CD4-positive, CD25-positive, alpha-beta regulatory T cell (primary cell): ENCODE measurements at regions not wholly inside any gene's neighbourhood (a gene's known extent, or its start where the extent isn't known, plus 50 kb on each side); places are given as distances from the start of the nearest gene placed in this dataset.

Source experiments
- ATAC-seq, 2 donors: fragments of 150-1000 bp; cut with Tn5 transposase; one replicate each; pipeline ENCODE4 v1.10.0; 2021; ENCODE audit warnings: low read depth in 2 of 2, moderate number of reproducible peaks in 2 of 2, moderate library complexity in 1 of 2
- DNase-seq, 3 donors: peaks; one replicate each; pipeline versions ENCODE4 v3.0.0 to v3.0.0-alpha.2; 2012 to 2022; ENCODE audit warnings: mixed read lengths in 1 of 3
- H3K27ac ChIP-seq: one replicate; pipeline ENCODE4 v1.7.0; 2013; ENCODE audit warnings: mild to moderate bottlenecking, low read length; ENCODE audit not compliant: insufficient read depth, poor library complexity, severe bottlenecking
- H3K27me3 ChIP-seq: one replicate; pipeline ENCODE4 v1.7.0; 2013; ENCODE audit warnings: low read length; ENCODE audit not compliant: control insufficient read depth, insufficient read depth
- H3K36me3 ChIP-seq: one replicate; pipeline ENCODE4 v1.7.0; 2013; ENCODE audit warnings: mild to moderate bottlenecking, low read length, moderate library complexity; ENCODE audit not compliant: control insufficient read depth, insufficient read depth
- H3K4me1 ChIP-seq: 2 replicates; pipeline ENCODE4 v1.7.0; 2013; ENCODE audit warnings: mild to moderate bottlenecking, low read length; ENCODE audit not compliant: insufficient read depth, control insufficient read depth, poor library complexity, severe bottlenecking
- H3K4me3 ChIP-seq: one replicate; pipeline ENCODE4 v1.7.0; 2013; ENCODE audit warnings: low read depth, mild to moderate bottlenecking, low read length, moderate library complexity
- H3K9me3 ChIP-seq, 2 experiments: 1 replicate in 1 of 2; 2 replicates in 1 of 2; pipeline ENCODE4 v1.7.0; 2013; ENCODE audit warnings: low read length in 2 of 2, mild to moderate bottlenecking in 1 of 2, moderate library complexity in 1 of 2; ENCODE audit not compliant: control insufficient read depth in 2 of 2
- H3K27ac Mint-ChIP-seq, 3 donors: one replicate each; pipeline ENCODE4 v1.8.0; 2020 to 2022; ENCODE audit warnings: mild to moderate bottlenecking in 3 of 3, mixed read lengths in 3 of 3, moderate library complexity in 2 of 3
- H3K27me3 Mint-ChIP-seq: one replicate; pipeline ENCODE4 v1.8.0; 2022; ENCODE audit warnings: mild to moderate bottlenecking, mixed read lengths
- H3K36me3 Mint-ChIP-seq: one replicate; pipeline ENCODE4 v1.8.0; 2020; ENCODE audit warnings: mixed read lengths
- H3K4me1 Mint-ChIP-seq, 4 donors: one replicate each; pipeline ENCODE4 v1.8.0; 2020 to 2022; ENCODE audit warnings: mixed read lengths in 4 of 4, mild to moderate bottlenecking in 1 of 4
- H3K4me3 Mint-ChIP-seq, 4 donors: one replicate each; pipeline ENCODE4 v1.8.0; 2020 to 2022; ENCODE audit warnings: mild to moderate bottlenecking in 4 of 4, mixed read lengths in 4 of 4, moderate library complexity in 3 of 4
- H3K9me3 Mint-ChIP-seq, 7 donors: one replicate each; pipeline ENCODE4 v1.8.0; 2020 to 2022; ENCODE audit warnings: mixed read lengths in 7 of 7, mild to moderate bottlenecking in 3 of 7, moderate library complexity in 2 of 7

- Mint-ChIP-seq H3K4me1 (no peaks in the 10 kb centered on the region), H3K9me3 (peaks cover 0 to 3% (median 2%) of the 10 kb centered on the region in 7 donors), H3K4me3 (no peak overlapping the region), H3K36me3 (no peaks in the 10 kb centered on the region), H3K27me3 (no peaks in the 10 kb centered on the region), H3K27ac (no peak overlapping the region)
- Histone ChIP-seq H3K4me1 (no peaks in the 10 kb centered on the region), H3K36me3 (no peaks in the 10 kb centered on the region), H3K9me3 (no peaks in the 10 kb centered on the region), H3K4me3 (no peak overlapping the region), H3K27me3 (no peaks in the 10 kb centered on the region), H3K27ac (no peak overlapping the region)
- DNase-seq, result no peak
- no peak for ATAC-seq
These were observed 183.6 kb downstream of the PRL start for GRCh38 chr6:22113026-22113766.

GRCh38 chr6:22115559-22115958 lies 181.3 kb downstream of the PRL start:
- no peak overlapping the region for H3K27ac ChIP-seq
- no peak for DNase-seq
- H3K4me1 ChIP-seq, result no peaks in the 10 kb centered on the region
- H3K27me3 Mint-ChIP-seq, result no peaks in the 10 kb centered on the region
- no peak overlapping the region for H3K27ac Mint-ChIP-seq
- H3K4me1 Mint-ChIP-seq, result no peaks in the 10 kb centered on the region
- no peaks in the 10 kb centered on the region for H3K36me3 ChIP-seq
- H3K4me3 Mint-ChIP-seq, result peak overlapping the region in 1 of 4 donors; percentile 81
- no peaks in the 10 kb centered on the region for H3K36me3 Mint-ChIP-seq
- H3K27me3 ChIP-seq, result no peaks in the 10 kb centered on the region
- ATAC-seq, result no peak
- H3K9me3 ChIP-seq, result no peaks in the 10 kb centered on the region
- peaks cover 0 to 3% (median 1%) of the 10 kb centered on the region in 7 donors for H3K9me3 Mint-ChIP-seq
- no peak overlapping the region for H3K4me3 ChIP-seq

- Mint-ChIP-seq H3K36me3 (no peaks in the 10 kb centered on the region), H3K27me3 (no peaks in the 10 kb centered on the region), H3K27ac (no peak overlapping the region), H3K4me3 (no peak overlapping the region), H3K4me1 (no peaks in the 10 kb centered on the region), H3K9me3 (peaks cover 0 to 7% (median 3%) of the 10 kb centered on the region in 7 donors)
- Histone ChIP-seq H3K9me3 (no peaks in the 10 kb centered on the region), H3K27ac (no peak overlapping the region), H3K4me1 (no peaks in the 10 kb centered on the region), H3K36me3 (no peaks in the 10 kb centered on the region), H3K4me3 (no peak overlapping the region), H3K27me3 (no peaks in the 10 kb centered on the region)
- no peak for DNase-seq
- ATAC-seq, result no peak
These were observed 179.2 kb downstream of the PRL start for GRCh38 chr6:22117631-22118030.

- Mint-ChIP-seq H3K4me1 (no peaks in the 10 kb centered on the region), H3K4me3 (no peak overlapping the region), H3K27ac (no peak overlapping the region), H3K9me3 (peaks cover 0 to 7% (median 3%) of the 10 kb centered on the region in 7 donors), H3K27me3 (no peaks in the 10 kb centered on the region), H3K36me3 (no peaks in the 10 kb centered on the region)
- no peak for DNase-seq
- H3K4me3 ChIP-seq, result no peak overlapping the region
- H3K4me1 ChIP-seq, result no peaks in the 10 kb centered on the region
- no peaks in the 10 kb centered on the region for H3K27me3 ChIP-seq
- no peaks in the 10 kb centered on the region for H3K9me3 ChIP-seq
- no peaks in the 10 kb centered on the region for H3K36me3 ChIP-seq
- H3K27ac ChIP-seq, result no peak overlapping the region
- ATAC-seq, result no peak
These were observed 177.3 kb downstream of the PRL start for GRCh38 chr6:22119500-22119899.

GRCh38 chr6:22124756-22125155 lies 172.1 kb downstream of the PRL start:
- no peaks in the 10 kb centered on the region for H3K4me1 ChIP-seq
- Mint-ChIP-seq H3K4me1 (no peaks in the 10 kb centered on the region), H3K9me3 (peaks cover 2 to 23% (median 6%) of the 10 kb centered on the region in 7 donors), H3K36me3 (no peaks in the 10 kb centered on the region), H3K4me3 (no peak overlapping the region), H3K27ac (no peak overlapping the region), H3K27me3 (no peaks in the 10 kb centered on the region)
- no peaks in the 10 kb centered on the region for H3K36me3 ChIP-seq
- no peak overlapping the region for H3K27ac ChIP-seq
- no peak for ATAC-seq
- H3K27me3 ChIP-seq, result no peaks in the 10 kb centered on the region
- no peak overlapping the region for H3K4me3 ChIP-seq
- H3K9me3 ChIP-seq, result no peaks in the 10 kb centered on the region
- no peak for DNase-seq

GRCh38 chr6:22126910-22127309 lies 169.9 kb downstream of the PRL start:
- DNase-seq, result no peak
- no peak overlapping the region for H3K27ac ChIP-seq

GRCh38 chr6:22129751-22130150 lies 167.1 kb downstream of the PRL start:
- Mint-ChIP-seq H3K4me1 (no peaks in the 10 kb centered on the region), H3K9me3 (peaks cover 3 to 24% (median 9%) of the 10 kb centered on the region in 7 donors), H3K36me3 (no peaks in the 10 kb centered on the region), H3K4me3 (no peak overlapping the region), H3K27ac (no peak overlapping the region), H3K27me3 (no peaks in the 10 kb centered on the region)
- Histone ChIP-seq H3K36me3 (no peaks in the 10 kb centered on the region), H3K4me3 (no peak overlapping the region), H3K27ac (no peak overlapping the region), H3K9me3 (peaks cover 0 to 2% of the 10 kb centered on the region in 2 experiments), H3K27me3 (no peaks in the 10 kb centered on the region), H3K4me1 (no peaks in the 10 kb centered on the region)
- ATAC-seq, result no peak
- no peak for DNase-seq

More at GRCh38 chr6:22126910-22127309, 169.9 kb downstream of the PRL start:
- H3K27ac Mint-ChIP-seq, result no peak overlapping the region
- Histone ChIP-seq H3K27me3 (no peaks in the 10 kb centered on the region), H3K4me1 (no peaks in the 10 kb centered on the region), H3K4me3 (no peak overlapping the region), H3K36me3 (no peaks in the 10 kb centered on the region), H3K9me3 (peaks cover 0 to 2% of the 10 kb centered on the region in 2 experiments)
- ATAC-seq, result no peak
- no peaks in the 10 kb centered on the region for H3K27me3 Mint-ChIP-seq
- no peak overlapping the region for H3K4me3 Mint-ChIP-seq
- H3K9me3 Mint-ChIP-seq, result peaks cover 3 to 28% (median 7%) of the 10 kb centered on the region in 7 donors
- no peaks in the 10 kb centered on the region for H3K36me3 Mint-ChIP-seq
- H3K4me1 Mint-ChIP-seq, result no peaks in the 10 kb centered on the region

- no peaks in the 10 kb centered on the region for H3K36me3 ChIP-seq
- no peaks in the 10 kb centered on the region for H3K4me1 ChIP-seq
- peaks cover 0 to 2% of the 10 kb centered on the region in 2 experiments for H3K9me3 ChIP-seq
- Mint-ChIP-seq H3K27ac (no peak overlapping the region), H3K27me3 (no peaks in the 10 kb centered on the region), H3K9me3 (peaks cover 1 to 13% (median 5%) of the 10 kb centered on the region in 7 donors), H3K4me1 (no peaks in the 10 kb centered on the region), H3K36me3 (no peaks in the 10 kb centered on the region), H3K4me3 (no peak overlapping the region)
- DNase-seq, result no peak
- no peak for ATAC-seq
- no peaks in the 10 kb centered on the region for H3K27me3 ChIP-seq
- no peak overlapping the region for H3K4me3 ChIP-seq
- no peak overlapping the region for H3K27ac ChIP-seq
These were observed 164.2 kb downstream of the PRL start for GRCh38 chr6:22132656-22133055.
